ENCODE measurements at regions not wholly inside any gene's neighbourhood (a gene's known extent, or its start where the extent isn't known, plus 50 kb on each side); places are given as distances from the start of the nearest gene placed in this dataset.

DNA sequence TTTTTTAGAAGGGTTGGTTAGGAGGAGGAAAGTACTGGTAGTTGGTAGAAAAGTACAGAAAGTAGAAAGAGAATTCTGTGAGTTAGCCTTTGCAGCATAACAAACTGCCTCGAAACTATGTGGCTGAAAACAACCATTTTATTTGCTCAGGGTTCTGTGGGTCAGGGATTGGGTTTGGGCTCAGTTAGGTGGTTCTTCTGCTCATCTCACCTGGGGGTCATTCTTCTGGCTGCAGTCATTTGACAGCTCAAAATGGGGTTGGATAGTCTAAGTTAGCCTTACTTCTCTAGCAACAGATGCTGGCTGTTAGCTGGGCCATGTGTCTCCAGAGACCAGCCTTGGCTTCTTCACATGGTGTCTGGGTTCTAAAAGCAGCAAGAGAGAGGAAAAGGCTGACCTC lies 119.4 kb downstream of the SMIM20 start:
- TF ChIP-seq, protein P1, sequence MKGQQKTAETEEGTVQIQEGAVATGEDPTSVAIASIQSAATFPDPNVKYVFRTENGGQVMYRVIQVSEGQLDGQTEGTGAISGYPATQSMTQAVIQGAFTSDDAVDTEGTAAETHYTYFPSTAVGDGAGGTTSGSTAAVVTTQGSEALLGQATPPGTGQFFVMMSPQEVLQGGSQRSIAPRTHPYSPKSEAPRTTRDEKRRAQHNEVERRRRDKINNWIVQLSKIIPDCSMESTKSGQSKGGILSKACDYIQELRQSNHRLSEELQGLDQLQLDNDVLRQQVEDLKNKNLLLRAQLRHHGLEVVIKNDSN (IDR thresholded peaks at IDR 0.05) = no peak

DNA sequence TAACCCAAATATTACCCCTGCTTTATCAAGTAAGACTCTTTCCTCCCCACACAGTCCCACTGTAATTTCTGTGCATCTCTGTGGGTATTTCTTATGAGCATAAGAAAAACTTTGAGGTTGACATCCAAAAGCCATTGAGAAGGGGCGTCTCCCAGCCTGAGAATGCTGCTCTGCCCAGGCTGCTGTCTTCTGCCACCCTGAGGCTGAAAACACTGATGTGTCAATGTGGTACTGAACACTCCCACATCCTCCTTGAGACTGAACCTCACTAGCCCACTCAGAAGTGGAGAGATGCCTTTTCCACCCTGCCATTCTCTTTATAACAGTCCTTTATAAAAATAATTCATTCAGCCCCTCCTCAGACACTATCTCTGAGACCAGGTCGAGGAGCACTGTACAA lies 120.8 kb downstream of the SMIM20 start:
- no peak for TF ChIP-seq ZBTB7A (IDR thresholded peaks at IDR 0.05; ENCODE audit: low read depth)
- no peak for TF ChIP-seq REST (IDR thresholded peaks at IDR 0.05; ENCODE audit: low read depth)
- no peak for TF ChIP-seq EGR1 (IDR thresholded peaks at IDR 0.05)
- TF ChIP-seq TEAD4 (IDR thresholded peaks at IDR 0.05) = no peak
- TF ChIP-seq, protein P1 (IDR thresholded peaks at IDR 0.05) = no peak
- TF ChIP-seq TAF1 (IDR thresholded peaks at IDR 0.05; ENCODE audit: low read depth) = no peak
- TF ChIP-seq CEBPB (IDR thresholded peaks at IDR 0.05) = no peak
- no peak for TF ChIP-seq YY1 (IDR thresholded peaks at IDR 0.05; ENCODE audit: low read depth)
- TF ChIP-seq CREB1 (IDR thresholded peaks at IDR 0.05; ENCODE audit: low read depth) = no peak
- TF ChIP-seq EP300 (IDR thresholded peaks at IDR 0.05; ENCODE audit: borderline replicate concordance) = no peak
- TF ChIP-seq MAX (IDR thresholded peaks at IDR 0.05) = no peak
- TF ChIP-seq FOXM1 (IDR thresholded peaks at IDR 0.05; ENCODE audit: borderline replicate concordance, low read depth) = no peak

DNA sequence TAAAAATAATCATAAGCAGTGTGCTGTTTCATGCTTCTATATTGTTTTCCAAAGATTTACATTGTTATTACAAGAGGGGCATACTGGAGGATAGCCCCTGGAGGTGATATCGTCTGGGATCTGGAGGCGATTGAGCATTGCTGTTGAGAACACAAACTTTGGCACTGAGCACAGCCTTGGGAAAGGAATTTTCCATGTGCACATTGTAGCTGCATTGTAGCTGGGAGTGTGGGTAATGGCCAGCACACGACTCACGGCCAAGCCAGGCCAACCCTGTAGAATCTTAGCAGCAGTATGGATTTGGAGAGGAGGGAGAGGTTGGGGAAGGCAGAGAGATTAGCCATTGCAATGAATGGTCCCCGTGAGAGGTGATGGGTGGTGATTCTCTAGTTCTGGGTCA lies 121.9 kb downstream of the SMIM20 start:
- TF ChIP-seq CEBPB (IDR thresholded peaks at IDR 0.05) = no peak

DNA sequence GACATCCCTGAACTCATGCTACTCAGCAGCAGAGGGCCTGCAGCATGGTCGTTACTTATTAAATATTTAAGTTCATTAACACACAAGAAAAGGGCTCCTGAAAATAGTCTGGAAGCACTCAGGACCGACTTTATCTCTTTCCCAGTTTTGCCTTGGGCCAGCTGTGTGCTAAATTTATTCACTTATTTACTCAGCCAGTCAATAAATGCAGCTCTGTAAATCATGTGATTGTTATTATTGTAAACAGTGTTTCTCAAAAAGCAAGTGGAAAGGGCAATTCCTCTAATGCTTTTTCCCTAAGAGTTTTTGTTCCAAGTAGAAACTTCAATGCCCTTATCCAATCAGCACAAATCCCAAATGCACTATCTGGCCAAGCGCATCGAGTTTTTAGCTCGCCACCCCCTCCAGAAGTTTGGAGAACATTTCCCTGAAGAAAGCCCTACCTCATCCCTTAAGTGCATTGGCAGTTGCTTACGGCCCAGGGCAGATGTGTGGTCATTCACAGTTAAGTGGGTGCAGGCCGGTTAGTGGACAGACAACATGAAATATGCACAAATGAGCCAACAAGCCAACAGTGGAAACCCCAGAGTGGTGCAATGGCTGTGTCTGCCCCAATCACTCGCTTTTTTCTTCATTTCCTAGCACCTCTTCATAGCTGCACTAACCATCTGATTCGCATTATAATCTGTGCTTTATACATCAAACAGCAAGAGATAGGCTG lies 125.8 kb downstream of the SMIM20 start:
- TF ChIP-seq CREB1 (IDR thresholded peaks at IDR 0.05; ENCODE audit: low read depth) (no peak), TAF1 (IDR thresholded peaks at IDR 0.05; ENCODE audit: low read depth) (no peak), EP300 (IDR thresholded peaks at IDR 0.05; ENCODE audit: borderline replicate concordance) (no peak), RAD21 (IDR thresholded peaks at IDR 0.05; ENCODE audit: low read depth) (no peak), TCF12 (IDR thresholded peaks at IDR 0.05; ENCODE audit: low read depth) (no peak), CEBPB (IDR thresholded peaks at IDR 0.05) (no peak), MAX (IDR thresholded peaks at IDR 0.05) (no peak), FOXM1 (IDR thresholded peaks at IDR 0.05; ENCODE audit: borderline replicate concordance, low read depth) (no peak), TEAD4 (IDR thresholded peaks at IDR 0.05) (no peak), REST (IDR thresholded peaks at IDR 0.05; ENCODE audit: low read depth) (no peak), YY1 (IDR thresholded peaks at IDR 0.05; ENCODE audit: low read depth) (no peak), EGR1 (IDR thresholded peaks at IDR 0.05) (no peak), ZBTB7A (IDR thresholded peaks at IDR 0.05; ENCODE audit: low read depth) (no peak), NFIC (IDR thresholded peaks at IDR 0.05) (no peak)
- TF ChIP-seq, protein P1 (IDR thresholded peaks at IDR 0.05) = no peak

DNA sequence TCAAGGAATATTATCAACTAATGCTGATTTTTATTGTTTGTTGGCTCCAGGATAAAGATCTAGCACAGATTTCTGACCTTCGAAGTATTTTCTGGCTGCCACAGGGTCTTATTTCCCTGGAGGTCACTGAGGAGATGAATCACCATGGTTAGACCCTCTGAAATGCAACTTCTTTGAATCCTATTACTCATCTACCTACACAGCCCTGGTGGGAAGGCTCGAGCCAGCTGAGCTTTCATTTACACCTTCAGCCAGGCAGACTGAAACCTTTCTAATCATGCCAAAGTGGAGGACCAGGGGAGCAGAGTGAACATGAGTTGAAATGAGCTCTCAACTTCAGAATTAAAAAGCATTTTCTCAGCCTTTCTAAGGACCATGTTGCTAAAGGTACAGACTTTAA lies 130.5 kb downstream of the SMIM20 start:
- no peak for TF ChIP-seq EGR1 (IDR thresholded peaks at IDR 0.05)
- no peak for TF ChIP-seq MAX (IDR thresholded peaks at IDR 0.05)
- no peak for TF ChIP-seq CREB1 (IDR thresholded peaks at IDR 0.05; ENCODE audit: low read depth)
- TF ChIP-seq NFIC (IDR thresholded peaks at IDR 0.05) = no peak
- TF ChIP-seq, protein P1 (IDR thresholded peaks at IDR 0.05) = no peak
- no peak for TF ChIP-seq TEAD4 (IDR thresholded peaks at IDR 0.05)
- TF ChIP-seq TCF12 (IDR thresholded peaks at IDR 0.05; ENCODE audit: low read depth) = no peak
- no peak for TF ChIP-seq RAD21 (IDR thresholded peaks at IDR 0.05; ENCODE audit: low read depth)
- TF ChIP-seq CEBPB (IDR thresholded peaks at IDR 0.05) = no peak
